Muscle of leg (tissue), 3 donors: ENCODE measurements at regions not wholly inside any gene's neighbourhood (a gene's known extent, or its start where the extent isn't known, plus 50 kb on each side); places are given as distances from the start of the nearest gene placed in this dataset.

Experiments
- DNase-seq: peaks from one replicate; pipeline ENCODE4 v3.0.0; 2013
- H3K27ac ChIP-seq: one replicate; pipeline ENCODE4 v1.5.1; 2013; ENCODE audit warnings: mild to moderate bottlenecking, low read length, control low read depth
- H3K27me3 ChIP-seq: one replicate; pipeline ENCODE4 v1.6.1; 2013; ENCODE audit warnings: low read length; ENCODE audit not compliant: control insufficient read depth, insufficient read depth
- H3K36me3 ChIP-seq: one replicate; pipeline ENCODE4 v1.6.1; 2013; ENCODE audit warnings: low read length; ENCODE audit not compliant: control insufficient read depth, insufficient read depth
- H3K4me1 ChIP-seq: one replicate; pipeline ENCODE4 v1.6.1; 2013; ENCODE audit warnings: low read length; ENCODE audit not compliant: control insufficient read depth, insufficient read depth
- H3K4me3 ChIP-seq: one replicate; pipeline ENCODE4 v1.5.1; 2013; ENCODE audit warnings: low read length, control low read depth
- H3K9me3 ChIP-seq: replicated peaks from 2 replicates; pipeline ENCODE4 v1.6.1; 2013; ENCODE audit warnings: low read depth, low read length; ENCODE audit not compliant: control insufficient read depth
- WGBS: methylation state at CpG from one replicate; pipeline ENCODE4 v1.1.5; 2013; ENCODE audit warnings: missing lambda C conversion rate; ENCODE audit not compliant: insufficient coverage; 5-methylcytosine and 5-hydroxymethylcytosine counted together

GRCh38 chrX:28312965-28313364 lies 274.3 kb upstream of the IL1RAPL1 start:
- H3K4me1 ChIP-seq: no peaks in the 10 kb centered on the region
- peaks cover 2% of the 10 kb centered on the region for H3K27me3 ChIP-seq
- no peak overlapping the region for H3K4me3 ChIP-seq
- H3K36me3 ChIP-seq: no peaks in the 10 kb centered on the region
- no peak for DNase-seq
- H3K27ac ChIP-seq: no peak overlapping the region
- no CpG with 5 or more reads among the region's 3 CpGs for WGBS
- H3K9me3 ChIP-seq: peaks cover 2% of the 10 kb centered on the region

GRCh38 chrX:28312259-28312658 lies 275.0 kb upstream of the IL1RAPL1 start:
- Histone ChIP-seq H3K4me1 (no peaks in the 10 kb centered on the region), H3K36me3 (no peaks in the 10 kb centered on the region), H3K4me3 (no peak overlapping the region), H3K27ac (no peak overlapping the region), H3K9me3 (no peaks in the 10 kb centered on the region), H3K27me3 (peaks cover 2% of the 10 kb centered on the region)
- DNase-seq: no peak
- WGBS: no CpG with 5 or more reads among the region's 3 CpGs

- peaks cover 2% of the 10 kb centered on the region for H3K27me3 ChIP-seq
- peak; percentile 8 for DNase-seq
- no peaks in the 10 kb centered on the region for H3K9me3 ChIP-seq
- no peak overlapping the region for H3K4me3 ChIP-seq
- 33% methylated on average over 2 of the region's 3 CpGs for WGBS
- H3K4me1 ChIP-seq: no peaks in the 10 kb centered on the region
- H3K36me3 ChIP-seq: no peaks in the 10 kb centered on the region
- no peak overlapping the region for H3K27ac ChIP-seq
Observed at GRCh38 chrX:28311466-28311865, 275.8 kb upstream of the IL1RAPL1 start.

DNA sequence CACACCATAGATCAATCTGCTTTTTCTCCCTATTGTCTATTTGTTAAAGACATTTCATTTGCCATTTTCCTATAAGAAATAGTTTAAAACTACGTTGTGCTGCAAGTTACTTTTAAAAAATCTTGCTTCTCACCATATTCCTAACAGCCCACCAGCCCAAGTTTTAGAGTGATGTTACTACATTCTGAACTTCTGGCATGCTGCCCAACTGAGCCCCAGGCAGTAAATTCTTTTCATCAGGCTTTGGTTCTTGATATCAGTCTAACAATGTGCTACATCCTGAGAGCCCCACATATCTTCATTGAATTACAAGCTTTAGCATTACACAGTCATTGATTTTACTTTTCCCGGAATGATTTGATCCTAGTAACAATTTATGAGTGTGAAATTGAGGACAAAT lies 283.8 kb upstream of the IL1RAPL1 start:
- H3K27me3 ChIP-seq: no peaks in the 10 kb centered on the region
- no CpG with 5 or more reads among the region's 2 CpGs for WGBS
- no peaks in the 10 kb centered on the region for H3K4me1 ChIP-seq
- no peak for DNase-seq
- no peaks in the 10 kb centered on the region for H3K9me3 ChIP-seq
- H3K36me3 ChIP-seq: no peaks in the 10 kb centered on the region
- no peak overlapping the region for H3K4me3 ChIP-seq
- H3K27ac ChIP-seq: no peak overlapping the region

DNA sequence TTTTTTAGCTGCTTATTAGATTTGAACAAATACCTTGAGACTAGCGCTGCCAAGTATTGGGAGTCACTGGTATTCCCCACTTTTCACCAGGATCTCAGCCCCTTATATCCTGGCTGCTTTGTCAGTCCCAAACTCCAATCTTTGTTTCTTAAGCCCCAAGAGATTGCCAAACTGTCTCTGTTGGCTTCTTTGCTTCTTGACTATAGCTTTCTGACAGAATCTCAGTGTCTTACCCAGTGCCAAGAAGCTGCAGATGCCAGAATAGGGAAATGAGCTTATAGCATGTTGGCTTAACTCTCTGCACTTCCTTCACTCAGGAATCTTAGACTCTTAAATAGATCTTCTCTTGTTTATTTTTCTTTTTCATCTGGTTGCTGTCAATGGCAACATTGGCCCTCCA lies 297.5 kb upstream of the DCAF8L1 start:
- Histone ChIP-seq H3K27ac (peak overlapping the region; percentile 69), H3K27me3 (no peaks in the 10 kb centered on the region), H3K36me3 (no peaks in the 10 kb centered on the region), H3K9me3 (no peaks in the 10 kb centered on the region), H3K4me1 (no peaks in the 10 kb centered on the region), H3K4me3 (no peak overlapping the region)
- WGBS: 60% methylated on average over 1 of the region's 1 CpG
- DNase-seq: peak; percentile 23

GRCh38 chrX:28278251-28278650 lies 297.0 kb upstream of the DCAF8L1 start:
- no peaks in the 10 kb centered on the region for H3K9me3 ChIP-seq
- no peaks in the 10 kb centered on the region for H3K36me3 ChIP-seq
- no CpG with 5 or more reads among the region's 4 CpGs for WGBS
- H3K27me3 ChIP-seq: no peaks in the 10 kb centered on the region
- no peak overlapping the region for H3K4me3 ChIP-seq
- no peaks in the 10 kb centered on the region for H3K4me1 ChIP-seq
- H3K27ac ChIP-seq: peak overlapping the region; percentile 69
- DNase-seq: peak; percentile 54

- Histone ChIP-seq H3K4me3 (no peak overlapping the region), H3K4me1 (no peaks in the 10 kb centered on the region), H3K27ac (peak overlapping the region; percentile 83), H3K27me3 (no peaks in the 10 kb centered on the region), H3K9me3 (no peaks in the 10 kb centered on the region), H3K36me3 (no peaks in the 10 kb centered on the region)
- peak; percentile 78 for DNase-seq
- WGBS: 14% methylated on average over 2 of the region's 3 CpGs
Observed at GRCh38 chrX:28273736-28274135, 292.5 kb upstream of the DCAF8L1 start.

DNA sequence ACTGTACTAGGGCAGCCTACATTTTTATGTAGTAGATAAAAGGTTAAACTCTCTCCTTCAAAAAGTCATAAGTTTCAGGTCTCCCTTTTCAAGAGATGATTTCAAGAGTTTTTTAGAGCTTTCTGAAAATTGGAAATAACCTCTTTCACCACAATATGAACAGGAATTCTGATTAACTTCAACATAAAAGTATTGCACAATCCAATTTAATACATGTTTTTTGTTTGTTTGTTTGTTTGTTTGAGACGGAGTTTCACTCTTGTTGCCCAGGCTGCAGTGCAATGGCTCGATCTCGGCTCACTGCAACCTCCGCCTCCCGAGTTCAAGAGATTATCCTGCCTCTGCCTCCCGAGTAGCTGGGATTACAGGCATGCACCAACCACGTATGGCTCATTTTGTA lies 265.4 kb upstream of the DCAF8L1 start:
- no peak overlapping the region for H3K4me3 ChIP-seq
- no peaks in the 10 kb centered on the region for H3K27me3 ChIP-seq
- H3K4me1 ChIP-seq: no peaks in the 10 kb centered on the region
- no peak overlapping the region for H3K27ac ChIP-seq
- no peaks in the 10 kb centered on the region for H3K36me3 ChIP-seq
- DNase-seq: no peak
- WGBS: no CpG with 5 or more reads among the region's 7 CpGs
- H3K9me3 ChIP-seq: no peaks in the 10 kb centered on the region

DNA sequence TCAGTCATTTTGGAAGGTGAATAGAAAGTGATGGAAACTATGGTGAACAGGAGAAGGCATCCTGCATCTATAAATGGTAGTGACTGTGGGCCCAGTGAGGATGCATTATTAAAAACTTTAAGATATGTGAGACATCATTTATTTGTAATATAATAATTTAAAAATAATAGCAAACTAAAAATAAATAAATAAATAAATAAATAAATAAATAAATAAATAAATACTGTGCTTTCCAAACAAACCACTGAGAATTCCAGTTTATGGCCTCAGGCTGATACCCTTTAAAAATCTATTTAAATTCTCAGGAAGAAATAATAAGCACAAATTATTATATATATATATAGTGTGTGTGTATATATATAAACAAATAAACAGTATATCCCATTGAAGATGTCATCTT lies 248.0 kb upstream of the DCAF8L1 start:
- H3K36me3 ChIP-seq: no peaks in the 10 kb centered on the region
- H3K27me3 ChIP-seq: no peaks in the 10 kb centered on the region
- H3K27ac ChIP-seq: no peak overlapping the region
- no peak for DNase-seq
- no peaks in the 10 kb centered on the region for H3K9me3 ChIP-seq
- no peaks in the 10 kb centered on the region for H3K4me1 ChIP-seq
- no peak overlapping the region for H3K4me3 ChIP-seq

DNA sequence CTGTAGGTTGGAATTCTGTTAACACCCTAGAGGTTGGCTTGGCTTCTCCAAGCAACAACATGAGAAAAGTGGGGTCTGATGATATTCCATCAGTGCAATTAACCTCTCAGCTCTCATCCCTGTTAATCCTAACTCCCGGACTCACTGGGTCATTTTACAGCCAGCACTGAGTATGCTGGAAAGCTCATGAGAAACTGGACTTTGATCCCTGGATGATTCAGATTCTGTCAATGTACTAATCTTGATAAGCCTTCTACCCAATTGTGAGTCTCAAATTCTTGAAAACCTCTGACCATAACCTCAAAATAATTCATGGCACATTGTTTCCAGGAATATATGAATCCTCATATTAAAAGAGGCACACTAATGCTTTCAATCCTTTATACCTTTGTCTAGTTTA lies 244.3 kb upstream of the DCAF8L1 start:
- no peak for DNase-seq
- WGBS: no CpG with 5 or more reads among the region's 1 CpG
- H3K27me3 ChIP-seq: no peaks in the 10 kb centered on the region
- no peaks in the 10 kb centered on the region for H3K36me3 ChIP-seq
- no peak overlapping the region for H3K27ac ChIP-seq
- H3K4me3 ChIP-seq: no peak overlapping the region
- no peaks in the 10 kb centered on the region for H3K9me3 ChIP-seq
- H3K4me1 ChIP-seq: no peaks in the 10 kb centered on the region

DNA sequence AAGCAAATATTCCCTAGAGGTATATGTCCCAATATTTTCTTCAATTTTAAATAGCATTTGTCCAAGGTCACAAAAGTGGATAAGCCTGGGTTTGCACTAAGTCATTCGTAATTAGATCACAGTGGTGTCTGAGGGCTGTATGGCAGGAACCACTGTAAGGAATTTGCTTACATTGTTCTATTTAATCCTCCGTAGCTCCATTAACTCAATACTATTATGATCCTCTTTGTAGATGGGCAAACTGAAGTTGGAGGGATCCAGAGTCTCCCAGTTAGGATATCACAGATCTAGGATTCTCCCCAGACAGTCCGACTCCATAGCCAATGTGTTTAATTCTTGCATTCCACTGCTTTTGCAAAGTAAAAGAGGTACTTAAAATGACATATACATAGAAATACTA lies 242.7 kb upstream of the DCAF8L1 start:
- Histone ChIP-seq H3K9me3 (no peaks in the 10 kb centered on the region), H3K4me3 (no peak overlapping the region), H3K27ac (no peak overlapping the region), H3K36me3 (no peaks in the 10 kb centered on the region), H3K4me1 (no peaks in the 10 kb centered on the region), H3K27me3 (no peaks in the 10 kb centered on the region)
- no peak for DNase-seq
- no CpG with 5 or more reads among the region's 3 CpGs for WGBS
